Suprapubic skin (tissue), 4 donors: ENCODE measurements at regions not wholly inside any gene's neighbourhood (a gene's known extent, or its start where the extent isn't known, plus 50 kb on each side); places are given as distances from the start of the nearest gene placed in this dataset.
"Not testable (repeated sequence)": the region's sequence is repeated elsewhere in the genome, so short reads cannot be mapped to it uniquely, and the experiment has no call there.

Source experiments
- DNase-seq, 2 donors: peaks; one replicate each; pipeline ENCODE4 v3.0.0-alpha.2; 2019; ENCODE audit warnings: low spot score in 2 of 2
- H3K27ac ChIP-seq: fragments of 200-600 bp; sonication (generic); one replicate; pipeline ENCODE4 v1.5.1; 2019
- H3K27me3 ChIP-seq: fragments of 200-600 bp; sonication (generic); one replicate; pipeline ENCODE4 v1.5.1; 2019
- H3K36me3 ChIP-seq: fragments of 200-600 bp; sonication (generic); one replicate; pipeline ENCODE4 v1.5.1; 2019
- H3K4me1 ChIP-seq: fragments of 200-600 bp; sonication (generic); one replicate; pipeline ENCODE4 v1.5.1; 2019
- H3K4me3 ChIP-seq: fragments of 200-600 bp; sonication (generic); one replicate; pipeline ENCODE4 v1.5.1; 2019; ENCODE audit warnings: mild to moderate bottlenecking
- H3K9me3 ChIP-seq: fragments of 200-600 bp; sonication (generic); one replicate; pipeline ENCODE4 v1.5.1; 2019
- CTCF ChIP-seq, 2 donors: fragments of 200-600 bp in 1 of 2; fragments of 450-650 bp in 1 of 2; sonication (generic) in 1 of 2; IDR thresholded peaks; one replicate each; pipeline ENCODE4 v1.5.1; 2016 to 2019; ENCODE audit warnings: antibody characterized with exemption in 2 of 2, mild to moderate bottlenecking in 1 of 2, moderate library complexity in 1 of 2
- EP300 ChIP-seq: sonication (generic); formaldehyde crosslinking; IDR thresholded peaks from one replicate; pipeline ENCODE4 v1.6.1; 2017; ENCODE audit warnings: antibody characterized with exemption
- POLR2A ChIP-seq, 2 donors: fragments of 450-650 bp; IDR thresholded peaks; one replicate each; pipeline ENCODE4 v1.6.1; 2017; ENCODE audit warnings: antibody characterized with exemption in 2 of 2, mild to moderate bottlenecking in 2 of 2, moderate library complexity in 2 of 2
- POLR2AphosphoS5 ChIP-seq, 3 donors: sonication (generic); formaldehyde crosslinking; IDR thresholded peaks; one replicate each; pipeline ENCODE4 v1.6.1; 2017; ENCODE audit warnings: antibody characterized with exemption in 3 of 3
- WGBS: methylation state at CpG from one replicate; pipeline ENCODE4 v1.1.5; 2018; 5-methylcytosine and 5-hydroxymethylcytosine counted together

GRCh38 chr10:125591886-125592285, 91.1 kb downstream of the TEX36 start:
- 77% methylated on average over 7 of the region's 7 CpGs for WGBS
- TF ChIP-seq POLR2A (IDR thresholded peaks at IDR 0.05) (no peak), CTCF (IDR thresholded peaks at IDR 0.05) (no peak), EP300 (no peak), POLR2AphosphoS5 (IDR thresholded peaks at IDR 0.05) (no peak)
- H3K9me3 ChIP-seq, result peaks cover 5% of the 10 kb centered on the region
- H3K4me1 ChIP-seq, result no peaks in the 10 kb centered on the region
- no peak overlapping the region for H3K27ac ChIP-seq
- H3K27me3 ChIP-seq, result peaks cover 2% of the 10 kb centered on the region
- no peaks in the 10 kb centered on the region for H3K36me3 ChIP-seq
- no peak overlapping the region for H3K4me3 ChIP-seq
- no peak for DNase-seq

GRCh38 chr10:125588738-125589137, 94.2 kb downstream of the TEX36 start:
- H3K9me3 ChIP-seq, H3K27me3 ChIP-seq, H3K4me3 ChIP-seq, DNase-seq, H3K36me3 ChIP-seq, H3K27ac ChIP-seq, H3K4me1 ChIP-seq: not testable (repeated sequence)
- WGBS, result 80% methylated on average over 8 of the region's 8 CpGs

- no peak overlapping the region for H3K4me3 ChIP-seq
- H3K27me3 ChIP-seq, result peaks cover 2% of the 10 kb centered on the region
- no peaks in the 10 kb centered on the region for H3K4me1 ChIP-seq
- TF ChIP-seq EP300, result no peak
- TF ChIP-seq POLR2AphosphoS5 (IDR thresholded peaks at IDR 0.05), result no peak
- no peak for TF ChIP-seq POLR2A (IDR thresholded peaks at IDR 0.05)
- no peak for TF ChIP-seq CTCF (IDR thresholded peaks at IDR 0.05)
- no peak for DNase-seq
- WGBS, result 79% methylated on average over 4 of the region's 4 CpGs
- H3K36me3 ChIP-seq, result no peaks in the 10 kb centered on the region
- H3K9me3 ChIP-seq, result no peaks in the 10 kb centered on the region
- H3K27ac ChIP-seq, result no peak overlapping the region
Measured at GRCh38 chr10:125584954-125585353, 98.0 kb downstream of the TEX36 start.

- DNase-seq, result no peak
- H3K27me3 ChIP-seq, result no peaks in the 10 kb centered on the region
- no peak overlapping the region for H3K27ac ChIP-seq
- WGBS, result 68% methylated on average over 7 of the region's 7 CpGs
- no peak for TF ChIP-seq CTCF (IDR thresholded peaks at IDR 0.05)
- TF ChIP-seq POLR2AphosphoS5 (IDR thresholded peaks at IDR 0.05), result no peak
- TF ChIP-seq POLR2A (IDR thresholded peaks at IDR 0.05), result no peak
- no peak for TF ChIP-seq EP300
- no peaks in the 10 kb centered on the region for H3K4me1 ChIP-seq
- no peaks in the 10 kb centered on the region for H3K9me3 ChIP-seq
- no peaks in the 10 kb centered on the region for H3K36me3 ChIP-seq
- H3K4me3 ChIP-seq, result no peak overlapping the region
Measured at GRCh38 chr10:125578658-125579315, 104.2 kb downstream of the TEX36 start.

GRCh38 chr10:125575843-125576242, 107.1 kb downstream of the TEX36 start:
- no peaks in the 10 kb centered on the region for H3K4me1 ChIP-seq
- H3K27ac ChIP-seq, result no peak overlapping the region
- no peaks in the 10 kb centered on the region for H3K9me3 ChIP-seq
- 86% methylated on average over 3 of the region's 4 CpGs for WGBS
- H3K36me3 ChIP-seq, result no peaks in the 10 kb centered on the region
- TF ChIP-seq POLR2AphosphoS5 (IDR thresholded peaks at IDR 0.05) (no peak), CTCF (IDR thresholded peaks at IDR 0.05) (no peak), POLR2A (IDR thresholded peaks at IDR 0.05) (no peak)
- no peak overlapping the region for H3K4me3 ChIP-seq
- DNase-seq, result no peak
- no peaks in the 10 kb centered on the region for H3K27me3 ChIP-seq

- Histone ChIP-seq H3K36me3 (no peaks in the 10 kb centered on the region), H3K27me3 (no peaks in the 10 kb centered on the region), H3K4me3 (no peak overlapping the region), H3K27ac (no peak overlapping the region), H3K9me3 (no peaks in the 10 kb centered on the region), H3K4me1 (no peaks in the 10 kb centered on the region)
- DNase-seq, result no peak
- TF ChIP-seq EP300, result no peak
- TF ChIP-seq POLR2A (IDR thresholded peaks at IDR 0.05), result no peak
- no peak for TF ChIP-seq CTCF (IDR thresholded peaks at IDR 0.05)
- no peak for TF ChIP-seq POLR2AphosphoS5 (IDR thresholded peaks at IDR 0.05)
- WGBS, result 98% methylated on average over 4 of the region's 4 CpGs
Measured at GRCh38 chr10:125568156-125568555, 114.8 kb downstream of the TEX36 start.
